H9 (cell line): ENCODE measurements at regions not wholly inside any gene's neighbourhood (a gene's known extent, or its start where the extent isn't known, plus 50 kb on each side); places are given as distances from the start of the nearest gene placed in this dataset.

Experiments
- DNase-seq: peaks from one replicate; pipeline ENCODE4 v3.0.0-alpha.2; 2017
- H2AFZ ChIP-seq: one replicate; pipeline ENCODE4 v1.6.1; 2013; ENCODE audit warnings: mild to moderate bottlenecking, low read length, control low read depth, moderate library complexity
- H2AK5ac ChIP-seq: 2 replicates; pipeline ENCODE4 v1.6.1; 2013; ENCODE audit warnings: low read length, control low read depth, mixed read lengths; ENCODE audit not compliant: insufficient read length
- H2BK120ac ChIP-seq: one replicate; pipeline ENCODE4 v1.6.1; 2013; ENCODE audit warnings: low read depth, mild to moderate bottlenecking, low read length, control low read depth, inconsistent platforms; ENCODE audit not compliant: poor library complexity, severe bottlenecking
- H2BK12ac ChIP-seq: 2 replicates; pipeline ENCODE4 v1.6.1; 2013; ENCODE audit warnings: low read length, control low read depth, mixed read lengths, low read depth; ENCODE audit not compliant: insufficient read length
- H2BK15ac ChIP-seq: 2 replicates; pipeline ENCODE4 v1.6.1; 2013; ENCODE audit warnings: low read depth, low read length, control low read depth
- H2BK20ac ChIP-seq: one replicate; pipeline ENCODE4 v1.6.1; 2013; ENCODE audit warnings: low read depth, mild to moderate bottlenecking, low read length, control low read depth, inconsistent platforms; ENCODE audit not compliant: poor library complexity, severe bottlenecking
- H2BK5ac ChIP-seq: 2 replicates; pipeline ENCODE4 v1.6.1; 2013; ENCODE audit warnings: low read length, control low read depth, mixed read lengths; ENCODE audit not compliant: insufficient read length
- H3K14ac ChIP-seq: 2 replicates; pipeline ENCODE4 v1.6.1; 2013; ENCODE audit warnings: low read length, control low read depth; ENCODE audit not compliant: insufficient read depth
- H3K18ac ChIP-seq: 2 replicates; pipeline ENCODE4 v1.6.1; 2013; ENCODE audit warnings: low read depth, mild to moderate bottlenecking, mixed read lengths, low read length, control low read depth; ENCODE audit not compliant: insufficient read length
- H3K23ac ChIP-seq: 2 replicates; pipeline ENCODE4 v1.6.1; 2013; ENCODE audit warnings: low read length, control low read depth, mixed read lengths, low read depth; ENCODE audit not compliant: insufficient read length
- H3K23me2 ChIP-seq: 2 replicates; pipeline ENCODE4 v1.6.1; 2013; ENCODE audit warnings: low read depth, mild to moderate bottlenecking, mixed read lengths, low read length, control low read depth; ENCODE audit not compliant: insufficient read length, poor library complexity, severe bottlenecking
- H3K27ac ChIP-seq: 2 replicates; pipeline ENCODE4 v1.5.1; 2013; ENCODE audit warnings: low read length, control low read depth, mixed read lengths, low read depth; ENCODE audit not compliant: insufficient read length
- H3K27me3 ChIP-seq: 2 replicates; pipeline ENCODE4 v1.6.1; 2013; ENCODE audit warnings: low read length, control low read depth, inconsistent platforms; ENCODE audit not compliant: insufficient read depth
- H3K4ac ChIP-seq: 2 replicates; pipeline ENCODE4 v1.6.1; 2013; ENCODE audit warnings: low read depth, mild to moderate bottlenecking, control low read depth, inconsistent platforms, low read length, moderate library complexity
- H3K4me1 ChIP-seq: 2 replicates; pipeline ENCODE4 v1.6.1; 2013; ENCODE audit warnings: low read length, control low read depth, inconsistent platforms; ENCODE audit not compliant: insufficient read depth
- H3K4me2 ChIP-seq: 2 replicates; pipeline ENCODE4 v1.6.1; 2013; ENCODE audit warnings: low read length, control low read depth, mixed read lengths; ENCODE audit not compliant: insufficient read length, insufficient read depth
- H3K56ac ChIP-seq: 2 replicates; pipeline ENCODE4 v1.6.1; 2013; ENCODE audit warnings: low read depth, mild to moderate bottlenecking, mixed read lengths, low read length, control low read depth; ENCODE audit not compliant: insufficient read length
- H3K79me1 ChIP-seq: 2 replicates; pipeline ENCODE4 v1.6.1; 2013; ENCODE audit warnings: low read depth, mild to moderate bottlenecking, moderate library complexity, low read length, control low read depth, inconsistent platforms; ENCODE audit not compliant: insufficient read depth, poor library complexity, severe bottlenecking
- H3K79me2 ChIP-seq: 2 replicates; pipeline ENCODE4 v1.6.1; 2013; ENCODE audit warnings: low read length, control low read depth, inconsistent platforms; ENCODE audit not compliant: insufficient read depth
- H3K9ac ChIP-seq: 2 replicates; pipeline ENCODE4 v1.6.1; 2013; ENCODE audit warnings: low read length, control low read depth, mixed read lengths; ENCODE audit not compliant: insufficient read length; ENCODE audit errors: extremely low read depth
- H3K9me3 ChIP-seq: one replicate; pipeline ENCODE4 v1.6.1; 2013; ENCODE audit warnings: low read depth, low read length, inconsistent platforms; ENCODE audit not compliant: control insufficient read depth
- H3T11ph ChIP-seq: one replicate; pipeline ENCODE4 v1.6.1; 2013; ENCODE audit warnings: mild to moderate bottlenecking, low read length, control low read depth, inconsistent platforms
- H4K20me1 ChIP-seq: one replicate; pipeline ENCODE4 v1.6.1; 2013; ENCODE audit not compliant: control insufficient read depth, insufficient read length, insufficient read depth
- H4K5ac ChIP-seq: 2 replicates; pipeline ENCODE4 v1.6.1; 2013; ENCODE audit warnings: low read depth, mild to moderate bottlenecking, mixed read lengths, low read length, control low read depth; ENCODE audit not compliant: insufficient read length
- H4K8ac ChIP-seq: replicated peaks from 2 replicates; pipeline ENCODE4 v1.6.1; 2013; ENCODE audit warnings: low read length, control low read depth, mixed read lengths, low read depth; ENCODE audit not compliant: insufficient read length
- H4K91ac ChIP-seq: 2 replicates; pipeline ENCODE4 v1.6.1; 2013; ENCODE audit warnings: low read depth, mild to moderate bottlenecking, moderate library complexity, mixed read lengths, low read length, control low read depth; ENCODE audit not compliant: insufficient read length
- H3K27ac Mint-ChIP-seq, 3 experiments: 2 replicates in 2 of 3; 3 replicates in 1 of 3; pipeline ENCODE4 v1.8.0; 2020 to 2021; ENCODE audit warnings: mixed read lengths in 3 of 3, mild to moderate bottlenecking in 1 of 3, moderate library complexity in 1 of 3
- H3K27me3 Mint-ChIP-seq: 2 replicates; pipeline ENCODE4 v1.8.0; 2021; ENCODE audit warnings: low read depth, mild to moderate bottlenecking, moderate library complexity, mixed read lengths
- H3K36me3 Mint-ChIP-seq, 3 experiments: 2 replicates in 2 of 3; 3 replicates in 1 of 3; pipeline ENCODE4 v1.8.0; 2020 to 2021; ENCODE audit warnings: low read depth in 3 of 3, mixed read lengths in 3 of 3; ENCODE audit not compliant: insufficient read depth in 1 of 3
- H3K4me1 Mint-ChIP-seq, 2 experiments: 2 replicates each; pipeline ENCODE4 v1.8.0; 2020; ENCODE audit warnings: mixed read lengths in 2 of 2
- H3K4me3 Mint-ChIP-seq, 2 experiments: 2 replicates in 1 of 2; 3 replicates in 1 of 2; pipeline ENCODE4 v1.8.0; 2020 to 2021; ENCODE audit warnings: mild to moderate bottlenecking in 2 of 2, mixed read lengths in 2 of 2, moderate library complexity in 1 of 2
- H3K9me3 Mint-ChIP-seq, 2 experiments: 2 replicates in 1 of 2; 3 replicates in 1 of 2; pipeline ENCODE4 v1.8.0; 2020; ENCODE audit warnings: mild to moderate bottlenecking in 2 of 2, mixed read lengths in 2 of 2, moderate library complexity in 1 of 2
- WGBS: extraction: QIAGEN DNeasy Blood & Tissue Kit; methylation state at CpG from one replicate; pipeline ENCODE4 v1.1.7; 2013; ENCODE audit warnings: missing lambda C conversion rate, low lambda C conversion rate, mixed read lengths; ENCODE audit not compliant: insufficient read length; ENCODE audit errors: extremely low coverage; 5-methylcytosine and 5-hydroxymethylcytosine counted together
- TF ChIP-seq, protein P1 (sequence below): fragments of 200-600 bp; sonication (generic); conservative IDR thresholded peaks from 3 replicates; pipeline ENCODE4 v1.8.0; 2021; ENCODE audit warnings: antibody characterized with exemption, mild to moderate bottlenecking

DNA sequence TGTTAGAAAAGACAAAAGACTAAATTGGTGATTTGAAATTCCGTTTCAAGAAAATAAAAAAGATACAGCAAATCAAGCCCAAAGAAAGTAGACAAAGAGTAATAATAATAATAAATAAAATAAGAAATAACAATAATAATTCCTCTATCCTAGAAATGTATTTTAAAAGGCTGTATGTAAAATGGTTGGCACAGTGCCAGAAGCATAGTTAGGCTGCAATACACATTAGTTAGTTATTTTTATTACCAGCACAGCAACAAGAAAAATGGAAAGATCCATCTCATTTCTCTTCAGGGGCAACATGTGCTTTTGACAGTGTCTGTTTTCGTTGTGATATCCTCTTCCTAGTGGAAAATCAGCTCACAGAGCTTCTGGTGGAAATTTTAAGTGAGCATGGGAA is 174.1 kb upstream of the TMTC1 start:
- Histone ChIP-seq H2BK120ac (no peak overlapping the region), H4K8ac (no peak overlapping the region), H3T11ph (no peak overlapping the region), H2BK15ac (no peak overlapping the region), H3K56ac (no peak overlapping the region), H4K91ac (no peak overlapping the region), H3K14ac (no peak overlapping the region), H3K4me1 (no peaks in the 10 kb centered on the region), H3K9ac (no peak overlapping the region), H3K23me2 (no peaks in the 10 kb centered on the region), H3K9me3 (no peaks in the 10 kb centered on the region), H3K27ac (no peak overlapping the region), H3K18ac (no peak overlapping the region), H3K79me2 (no peaks in the 10 kb centered on the region), H3K23ac (no peak overlapping the region), H2BK20ac (no peak overlapping the region), H4K20me1 (no peaks in the 10 kb centered on the region), H3K27me3 (no peaks in the 10 kb centered on the region), H3K4ac (no peak overlapping the region), H3K4me2 (no peak overlapping the region), H2AFZ (no peak overlapping the region), H2AK5ac (no peak overlapping the region), H4K5ac (no peak overlapping the region), H2BK5ac (no peak overlapping the region), H2BK12ac (no peak overlapping the region), H3K79me1 (no peaks in the 10 kb centered on the region)
- TF ChIP-seq, protein P1, sequence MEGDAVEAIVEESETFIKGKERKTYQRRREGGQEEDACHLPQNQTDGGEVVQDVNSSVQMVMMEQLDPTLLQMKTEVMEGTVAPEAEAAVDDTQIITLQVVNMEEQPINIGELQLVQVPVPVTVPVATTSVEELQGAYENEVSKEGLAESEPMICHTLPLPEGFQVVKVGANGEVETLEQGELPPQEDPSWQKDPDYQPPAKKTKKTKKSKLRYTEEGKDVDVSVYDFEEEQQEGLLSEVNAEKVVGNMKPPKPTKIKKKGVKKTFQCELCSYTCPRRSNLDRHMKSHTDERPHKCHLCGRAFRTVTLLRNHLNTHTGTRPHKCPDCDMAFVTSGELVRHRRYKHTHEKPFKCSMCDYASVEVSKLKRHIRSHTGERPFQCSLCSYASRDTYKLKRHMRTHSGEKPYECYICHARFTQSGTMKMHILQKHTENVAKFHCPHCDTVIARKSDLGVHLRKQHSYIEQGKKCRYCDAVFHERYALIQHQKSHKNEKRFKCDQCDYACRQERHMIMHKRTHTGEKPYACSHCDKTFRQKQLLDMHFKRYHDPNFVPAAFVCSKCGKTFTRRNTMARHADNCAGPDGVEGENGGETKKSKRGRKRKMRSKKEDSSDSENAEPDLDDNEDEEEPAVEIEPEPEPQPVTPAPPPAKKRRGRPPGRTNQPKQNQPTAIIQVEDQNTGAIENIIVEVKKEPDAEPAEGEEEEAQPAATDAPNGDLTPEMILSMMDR, result no peak
- Mint-ChIP-seq H3K36me3 (no peaks in the 10 kb centered on the region; a peak in 1 of 7 replicates), H3K4me3 (no peak overlapping the region), H3K27ac (no peak overlapping the region), H3K9me3 (no peaks in the 10 kb centered on the region), H3K4me1 (no peaks in the 10 kb centered on the region), H3K27me3 (no peaks in the 10 kb centered on the region)
- DNase-seq, result no peak
- WGBS, result no CpG with 5 or more reads among the region's 2 CpGs
